PC-3 (cell line): ENCODE measurements at regions not wholly inside any gene's neighbourhood (a gene's known extent, or its start where the extent isn't known, plus 50 kb on each side); places are given as distances from the start of the nearest gene placed in this dataset.

Source experiments
- ATAC-seq: fragments of 200-7000 bp; cut with Tn5 transposase; 2 replicates; pipeline ENCODE4 v1.9.1; 2020; ENCODE audit warnings: mild to moderate bottlenecking, moderate library complexity
- BruUV-seq: library from RNA; stranded (reverse); fragments of 400-500 nt; replicated peaks from 2 replicates; lab custom pipeline; 2021; lab: Mats Ljungman, UMichigan
- CTCF ChIA-PET: fragments of 300-600 bp; sonication (Branson Sonifier 250); formaldehyde crosslinking; loops from one replicate; lab custom pipeline; 2022; ENCODE audit warnings: antibody characterized with exemption; lab: Charles Lee
- POLR2A ChIA-PET: fragments of 300-600 bp; sonication (Branson Sonifier 250); formaldehyde crosslinking; loops from one replicate; lab custom pipeline; 2022; ENCODE audit warnings: antibody characterized with exemption; ENCODE audit not compliant: unreplicated experiment; lab: Charles Lee
- DNase-seq: peaks from one replicate; pipeline ENCODE4 v3.0.0-alpha.2; 2015
- H2AFZ ChIP-seq: fragments of 300-600 bp; sonication (generic); 2 replicates; pipeline ENCODE4 v1.6.0; 2016; ENCODE audit warnings: antibody characterized with exemption, low read length
- H3F3A ChIP-seq: fragments of 300-600 bp; sonication (generic); one replicate; pipeline ENCODE4 v1.6.0; 2017; ENCODE audit warnings: antibody characterized with exemption, low read length, control low read depth, mild to moderate bottlenecking; ENCODE audit not compliant: unreplicated experiment
- H3K27ac ChIP-seq: fragments of 300-600 bp; sonication (generic); 2 replicates; pipeline ENCODE4 v1.5.1; 2016; ENCODE audit warnings: mild to moderate bottlenecking, low read length
- H3K27me3 ChIP-seq: fragments of 300-600 bp; sonication (generic); 2 replicates; pipeline ENCODE4 v1.6.1; 2016; ENCODE audit warnings: low read length, mixed read lengths
- H3K36me3 ChIP-seq: fragments of 300-600 bp; sonication (generic); 2 replicates; pipeline ENCODE4 v1.6.1; 2016; ENCODE audit warnings: low read depth, mixed run types, low read length, mixed read lengths
- H3K4me1 ChIP-seq: fragments of 300-600 bp; sonication (generic); 2 replicates; pipeline ENCODE4 v1.5.1; 2016; ENCODE audit warnings: low read length; ENCODE audit not compliant: insufficient read depth
- H3K4me2 ChIP-seq: fragments of 300-600 bp; sonication (generic); 2 replicates; pipeline ENCODE4 v1.6.0; 2016; ENCODE audit warnings: low read length
- H3K4me3 ChIP-seq: fragments of 300-600 bp; sonication (generic); 2 replicates; pipeline ENCODE4 v1.5.1; 2016; ENCODE audit warnings: mild to moderate bottlenecking, low read length, mixed read lengths
- H3K79me2 ChIP-seq: fragments of 300-600 bp; sonication (generic); 2 replicates; pipeline ENCODE4 v1.6.1; 2017; ENCODE audit warnings: low read length, mixed read lengths
- H3K9ac ChIP-seq: fragments of 300-600 bp; sonication (generic); 2 replicates; pipeline ENCODE4 v1.6.0; 2016; ENCODE audit warnings: mild to moderate bottlenecking, low read length
- H3K9me2 ChIP-seq: fragments of 300-600 bp; sonication (generic); replicated peaks from 2 replicates; pipeline ENCODE4 v1.6.1; 2016; ENCODE audit warnings: mixed run types, low read length, mixed read lengths
- H3K9me3 ChIP-seq: fragments of 300-600 bp; sonication (generic); 2 replicates; pipeline ENCODE4 v1.6.1; 2016; ENCODE audit warnings: low read length, mixed read lengths
- H4K20me1 ChIP-seq: fragments of 300-600 bp; sonication (generic); 2 replicates; pipeline ENCODE4 v1.6.1; 2016; ENCODE audit warnings: low read length, mixed read lengths
- CTCF ChIP-seq: fragments of 300-600 bp; sonication (generic); conservative IDR thresholded peaks from 2 replicates; pipeline ENCODE4 v1.5.1; 2017; ENCODE audit warnings: antibody characterized with exemption, low read depth, mild to moderate bottlenecking, low read length
- EZH2 ChIP-seq: fragments of 300-600 bp; sonication (generic); IDR thresholded peaks from one replicate; pipeline ENCODE4 v1.6.1; 2017; ENCODE audit warnings: antibody characterized with exemption, mild to moderate bottlenecking, low read length; ENCODE audit not compliant: unreplicated experiment
- EZH2phosphoT487 ChIP-seq: fragments of 300-600 bp; sonication (generic); IDR thresholded peaks from 2 replicates; pipeline ENCODE4 v1.6.1; 2018; ENCODE audit warnings: mild to moderate bottlenecking, antibody characterized with exemption, low read length, borderline replicate concordance
- intact Hi-C: fragments of 100-400 bp; cut with micrococcal nuclease; formaldehyde crosslinking; loops from 2 replicates; pipeline ENCODE4 v1.9.0; 2023

DNA sequence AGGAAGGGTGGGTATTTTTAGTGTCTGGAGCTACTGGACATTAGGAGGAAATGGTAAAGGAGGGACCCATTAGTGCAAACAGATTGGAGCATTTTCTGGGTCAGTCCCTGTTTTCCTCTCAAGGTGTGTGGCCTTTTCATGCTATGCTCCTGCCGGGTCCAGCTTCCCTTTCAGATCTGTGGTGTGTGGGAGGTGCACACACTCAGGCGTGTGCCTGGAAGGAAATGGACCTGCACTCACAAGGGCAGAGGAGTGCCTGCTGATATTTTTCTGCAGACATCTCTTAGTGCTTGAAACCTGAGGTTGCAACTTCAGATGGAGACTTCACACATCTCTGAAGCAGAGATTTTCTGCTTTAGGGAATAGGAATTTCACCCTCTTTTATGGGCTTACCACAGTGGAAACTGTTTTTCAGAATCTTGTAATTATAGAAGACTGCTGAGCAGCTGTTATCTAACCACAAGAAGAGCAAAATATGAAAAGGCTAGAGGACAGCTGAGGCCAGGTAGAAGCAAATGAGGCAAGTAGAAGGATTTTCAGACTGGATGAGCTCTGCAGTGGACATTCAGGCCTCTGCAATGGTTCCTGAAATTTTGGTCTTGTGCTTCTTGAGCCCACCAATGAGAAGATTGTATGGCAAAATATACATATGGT lies 764.3 kb downstream of the QKI start:
- Histone ChIP-seq H3K4me2 (no peak overlapping the region), H3K27me3 (no peaks in the 10 kb centered on the region), H3K9ac (no peak overlapping the region), H3K4me1 (no peaks in the 10 kb centered on the region), H3K36me3 (no peaks in the 10 kb centered on the region), H3K9me3 (no peaks in the 10 kb centered on the region), H3F3A (no peaks in the 10 kb centered on the region), H2AFZ (no peak overlapping the region), H3K27ac (no peak overlapping the region), H3K4me3 (no peak overlapping the region), H3K9me2 (no peaks in the 10 kb centered on the region), H4K20me1 (no peaks in the 10 kb centered on the region), H3K79me2 (no peaks in the 10 kb centered on the region)
- CTCF ChIA-PET: no interaction called here
- intact Hi-C loops: no loop called here
- ATAC-seq (no peak), DNase-seq (no peak)
- POLR2A ChIA-PET: no interaction called here
- no TSS peak for BruUV-seq
- TF ChIP-seq EZH2phosphoT487 (no peak), EZH2 (no peak), CTCF (no peak)

GRCh38 chr6:164169355-164169754 lies 754.8 kb downstream of the QKI start:
- BruUV-seq: no TSS peak
- POLR2A ChIA-PET: no interaction called here
- Histone ChIP-seq H3K4me2 (no peak overlapping the region), H2AFZ (no peak overlapping the region), H3K4me1 (no peaks in the 10 kb centered on the region), H3K79me2 (no peaks in the 10 kb centered on the region), H3K9me3 (no peaks in the 10 kb centered on the region), H4K20me1 (no peaks in the 10 kb centered on the region), H3K9me2 (no peaks in the 10 kb centered on the region), H3K27ac (no peak overlapping the region), H3K36me3 (no peaks in the 10 kb centered on the region), H3K4me3 (no peak overlapping the region), H3F3A (no peaks in the 10 kb centered on the region), H3K9ac (no peak overlapping the region), H3K27me3 (no peaks in the 10 kb centered on the region)
- no peak for TF ChIP-seq EZH2
- no peak for TF ChIP-seq EZH2phosphoT487
- TF ChIP-seq CTCF: no peak
- intact Hi-C loops: no loop called here
- DNase-seq (no peak), ATAC-seq (no peak)
- CTCF ChIA-PET: no interaction called here

GRCh38 chr6:164168595-164168994 lies 754.1 kb downstream of the QKI start:
- Histone ChIP-seq H3K4me3 (no peak overlapping the region), H3F3A (no peaks in the 10 kb centered on the region), H3K36me3 (no peaks in the 10 kb centered on the region), H3K9me3 (no peaks in the 10 kb centered on the region), H3K9ac (no peak overlapping the region), H3K4me1 (no peaks in the 10 kb centered on the region), H4K20me1 (no peaks in the 10 kb centered on the region), H2AFZ (no peak overlapping the region), H3K79me2 (no peaks in the 10 kb centered on the region), H3K27me3 (no peaks in the 10 kb centered on the region), H3K4me2 (no peak overlapping the region), H3K27ac (no peak overlapping the region), H3K9me2 (no peaks in the 10 kb centered on the region)
- ChIA-PET POLR2A (no interaction called here), CTCF (no interaction called here)
- DNase-seq (no peak), ATAC-seq (no peak)
- intact Hi-C loops: no loop called here
- no peak for TF ChIP-seq CTCF
- TF ChIP-seq EZH2: no peak
- no peak for TF ChIP-seq EZH2phosphoT487
- no TSS peak for BruUV-seq
